Testis (tissue), 2 donors: ENCODE measurements at regions not wholly inside any gene's neighbourhood (a gene's known extent, or its start where the extent isn't known, plus 50 kb on each side); places are given as distances from the start of the nearest gene placed in this dataset.

Experiments used
- CTCF ChIP-seq, 3 experiments: fragments of 450-650 bp in 2 of 3; fragments of 200-600 bp in 1 of 3; sonication (generic) in 1 of 3; IDR thresholded peaks; one replicate each; pipeline ENCODE4 v1.5.1; 2016 to 2019; ENCODE audit warnings: antibody characterized with exemption in 3 of 3, mild to moderate bottlenecking in 2 of 3, moderate library complexity in 1 of 3
- POLR2A ChIP-seq: fragments of 450-650 bp; IDR thresholded peaks from one replicate; pipeline ENCODE4 v1.6.1; 2017; ENCODE audit warnings: antibody characterized with exemption, mild to moderate bottlenecking, moderate library complexity

- TF ChIP-seq CTCF (IDR thresholded peaks at IDR 0.05) (no peak), POLR2A (no peak)
Observed at GRCh38 chr16:20236579-20237289, 90.6 kb downstream of the GP2 start.
